SK-N-SH treated with all-trans-retinoic acid at 6 μM for 48 hours (cell line): ENCODE measurements at regions not wholly inside any gene's neighbourhood (a gene's known extent, or its start where the extent isn't known, plus 50 kb on each side); places are given as distances from the start of the nearest gene placed in this dataset.

Experiments
- ATAC-seq: fragments of 200-7000 bp; cut with Tn5 transposase; 3 replicates; pipeline ENCODE4 v1.9.1; 2020; ENCODE audit warnings: mild to moderate bottlenecking, moderate library complexity
- ARNTL ChIP-seq: fragments of 450-650 bp; formaldehyde crosslinking; IDR thresholded peaks from 2 replicates; pipeline ENCODE4 v1.5.0; 2020; ENCODE audit warnings: low read depth, mild to moderate bottlenecking, moderate library complexity, borderline replicate concordance
- BACH2 ChIP-seq: fragments of 250-450 bp; sonication (Bioruptor Pico); IDR thresholded peaks from 2 replicates; pipeline ENCODE4 v1.9.0; 2021; ENCODE audit warnings: mild to moderate bottlenecking, borderline replicate concordance
- CREB5 ChIP-seq: fragments of 250-450 bp; sonication (Bioruptor Pico); IDR thresholded peaks from 2 replicates; pipeline ENCODE4 v1.5.1; 2020; ENCODE audit warnings: low read depth, mild to moderate bottlenecking, moderate library complexity
- CSDC2 ChIP-seq: fragments of 250-450 bp; sonication (Bioruptor Pico); IDR thresholded peaks from 2 replicates; pipeline ENCODE4 v1.5.0; 2020; ENCODE audit warnings: mild to moderate bottlenecking, moderate library complexity
- CSRNP3 ChIP-seq: fragments of 250-450 bp; sonication (Bioruptor Pico); IDR thresholded peaks from 2 replicates; pipeline ENCODE4 v1.5.1; 2021; ENCODE audit warnings: mild to moderate bottlenecking, moderate library complexity
- ESRRG ChIP-seq: fragments of 250-450 bp; sonication (Bioruptor Pico); IDR thresholded peaks from 2 replicates; pipeline ENCODE4 v1.6.1; 2021; ENCODE audit warnings: mild to moderate bottlenecking
- GLIS3 ChIP-seq: fragments of 250-450 bp; sonication (Bioruptor Pico); IDR thresholded peaks from 2 replicates; pipeline ENCODE4 v1.5.0; 2020; ENCODE audit warnings: mild to moderate bottlenecking, moderate library complexity
- ISL1 ChIP-seq: fragments of 250-450 bp; sonication (Bioruptor Pico); IDR thresholded peaks from 2 replicates; pipeline ENCODE4 v2.1.2; 2022; ENCODE audit warnings: mild to moderate bottlenecking, moderate library complexity
- OSR1 ChIP-seq: fragments of 250-450 bp; sonication (Bioruptor Pico); IDR thresholded peaks from 2 replicates; pipeline ENCODE4 v1.8.0; 2022; ENCODE audit warnings: moderate library complexity, mild to moderate bottlenecking, inconsistent platforms
- PATZ1 ChIP-seq: fragments of 250-450 bp; sonication (Bioruptor Pico); IDR thresholded peaks from 2 replicates; pipeline ENCODE4 v1.8.0; 2020; ENCODE audit warnings: mild to moderate bottlenecking, moderate library complexity, borderline replicate concordance
- POU6F1 ChIP-seq: fragments of 250-450 bp; sonication (Bioruptor Pico); IDR thresholded peaks from 2 replicates; pipeline ENCODE4 v1.8.0; 2021; ENCODE audit warnings: low read depth, mild to moderate bottlenecking, moderate library complexity, borderline replicate concordance
- PPARA ChIP-seq: fragments of 250-450 bp; sonication (Bioruptor Pico); IDR thresholded peaks from 2 replicates; pipeline ENCODE4 v1.5.0; 2020; ENCODE audit warnings: mild to moderate bottlenecking, borderline replicate concordance
- RARB ChIP-seq: fragments of 250-450 bp; sonication (Bioruptor Pico); IDR thresholded peaks from 2 replicates; pipeline ENCODE4 v1.8.0; 2021; ENCODE audit warnings: mild to moderate bottlenecking, moderate library complexity
- SNAI2 ChIP-seq: fragments of 250-450 bp; sonication (Bioruptor Pico); IDR thresholded peaks from 2 replicates; pipeline ENCODE4 v1.5.0; 2020; ENCODE audit warnings: mild to moderate bottlenecking, moderate library complexity
- TCF4 ChIP-seq: fragments of 250-450 bp; sonication (Bioruptor Pico); IDR thresholded peaks from 2 replicates; pipeline ENCODE4 v1.8.0; 2021; ENCODE audit warnings: mild to moderate bottlenecking, moderate library complexity, borderline replicate concordance
- TOX ChIP-seq: fragments of 250-450 bp; sonication (Bioruptor Pico); IDR thresholded peaks from 2 replicates; pipeline ENCODE4 v1.8.0; 2021; ENCODE audit warnings: mild to moderate bottlenecking, moderate library complexity, borderline replicate concordance
- TSHZ2 ChIP-seq: fragments of 250-450 bp; sonication (Bioruptor Pico); IDR thresholded peaks from 2 replicates; pipeline ENCODE4 v1.5.0; 2020; ENCODE audit warnings: mild to moderate bottlenecking, moderate library complexity
- ZC3H10 ChIP-seq: fragments of 250-450 bp; sonication (Bioruptor Pico); IDR thresholded peaks from 2 replicates; pipeline ENCODE4 v1.5.1; 2021; ENCODE audit warnings: mild to moderate bottlenecking, moderate library complexity
- ZFP3 ChIP-seq: fragments of 250-450 bp; sonication (Bioruptor Pico); IDR thresholded peaks from 2 replicates; pipeline ENCODE4 v1.5.0; 2020; ENCODE audit warnings: mild to moderate bottlenecking, moderate library complexity
- ZFP30 ChIP-seq: fragments of 450-650 bp; formaldehyde crosslinking; IDR thresholded peaks from 2 replicates; pipeline ENCODE4 v1.5.0; 2022; ENCODE audit warnings: mild to moderate bottlenecking, moderate library complexity
- ZNF565 ChIP-seq: fragments of 450-650 bp; formaldehyde crosslinking; conservative IDR thresholded peaks from 2 replicates; pipeline ENCODE4 v1.5.0; 2020; ENCODE audit warnings: low read depth, mild to moderate bottlenecking, moderate library complexity
- ZNF70 ChIP-seq: fragments of 450-650 bp; formaldehyde crosslinking; IDR thresholded peaks from 2 replicates; pipeline ENCODE4 v1.5.0; 2020; ENCODE audit warnings: mild to moderate bottlenecking, moderate library complexity
- ZNF8 ChIP-seq: fragments of 450-650 bp; formaldehyde crosslinking; IDR thresholded peaks from 2 replicates; pipeline ENCODE4 v1.5.0; 2020; ENCODE audit warnings: mild to moderate bottlenecking, moderate library complexity

- TF ChIP-seq ESRRG (no peak), GLIS3 (CRISPR knock-in tag) (no peak), TCF4 (CRISPR knock-in tag) (no peak), CREB5 (no peak), ISL1 (CRISPR knock-in tag) (no peak), TSHZ2 (CRISPR knock-in tag) (no peak), POU6F1 (CRISPR knock-in tag) (no peak), SNAI2 (CRISPR knock-in tag) (no peak), BACH2 (no peak), OSR1 (CRISPR knock-in tag) (no peak), ZNF565 (no peak), CSDC2 (CRISPR knock-in tag) (no peak), CSRNP3 (CRISPR knock-in tag) (no peak), ZC3H10 (CRISPR knock-in tag) (no peak), TOX (CRISPR knock-in tag) (no peak)
- no peak for ATAC-seq
Measured at GRCh38 chr9:30997291-30997690, 1387.2 kb upstream of the ACO1 start.

- no peak for ATAC-seq
- TF ChIP-seq SNAI2 (CRISPR knock-in tag) (no peak), CREB5 (no peak), PATZ1 (CRISPR knock-in tag) (no peak), OSR1 (CRISPR knock-in tag) (no peak), TCF4 (CRISPR knock-in tag) (no peak), ZNF565 (no peak), RARB (CRISPR knock-in tag) (no peak), ISL1 (CRISPR knock-in tag) (no peak), CSRNP3 (CRISPR knock-in tag) (no peak), ZFP30 (CRISPR knock-in tag) (no peak), ZC3H10 (CRISPR knock-in tag) (no peak), PPARA (CRISPR knock-in tag) (no peak), TOX (CRISPR knock-in tag) (no peak), TSHZ2 (CRISPR knock-in tag) (no peak), ZNF70 (CRISPR knock-in tag) (no peak), ARNTL (CRISPR knock-in tag) (no peak), ZNF8 (no peak), ZFP3 (no peak)
Measured at GRCh38 chr9:31005086-31005665, 1379.3 kb upstream of the ACO1 start.
